Loucy (cell line): ENCODE measurements at regions not wholly inside any gene's neighbourhood (a gene's known extent, or its start where the extent isn't known, plus 50 kb on each side); places are given as distances from the start of the nearest gene placed in this dataset.

ENCODE experiments used
- H2AFZ ChIP-seq: fragments of 200-600 bp; sonication (generic); 2 replicates; pipeline ENCODE4 v1.6.0; 2016; ENCODE audit warnings: antibody characterized with exemption, mild to moderate bottlenecking, low read length, moderate library complexity
- H3F3A ChIP-seq: fragments of 200-600 bp; 2 replicates; pipeline ENCODE4 v1.6.0; 2016; ENCODE audit warnings: antibody characterized with exemption, low read depth, mild to moderate bottlenecking
- H3K27me3 ChIP-seq: fragments of 200-600 bp; sonication (generic); 2 replicates; pipeline ENCODE4 v1.6.1; 2014; ENCODE audit warnings: low read length, mild to moderate bottlenecking; ENCODE audit not compliant: insufficient read depth, poor library complexity, severe bottlenecking
- H3K36me3 ChIP-seq: fragments of 200-600 bp; sonication (generic); 2 replicates; pipeline ENCODE4 v1.6.1; 2016; ENCODE audit warnings: low read length; ENCODE audit not compliant: insufficient read depth
- H3K4me1 ChIP-seq: fragments of 200-600 bp; sonication (generic); 2 replicates; pipeline ENCODE4 v1.5.1; 2014; ENCODE audit warnings: low read length, mild to moderate bottlenecking; ENCODE audit not compliant: insufficient read depth, poor library complexity, severe bottlenecking
- H3K4me2 ChIP-seq: fragments of 200-600 bp; sonication (generic); 2 replicates; pipeline ENCODE4 v1.6.0; 2014; ENCODE audit warnings: antibody characterized with exemption, low read length, low read depth, mild to moderate bottlenecking; ENCODE audit not compliant: poor library complexity, severe bottlenecking
- H3K4me3 ChIP-seq: fragments of 200-600 bp; sonication (generic); 2 replicates; pipeline ENCODE4 v1.5.1; 2014; ENCODE audit warnings: low read length, mild to moderate bottlenecking, mixed read lengths; ENCODE audit not compliant: poor library complexity, severe bottlenecking
- H3K79me2 ChIP-seq: fragments of 200-600 bp; sonication (generic); 2 replicates; pipeline ENCODE4 v1.6.1; 2014; ENCODE audit warnings: low read length; ENCODE audit not compliant: insufficient read depth
- H3K9ac ChIP-seq: fragments of 200-600 bp; sonication (generic); 2 replicates; pipeline ENCODE4 v1.6.0; 2014; ENCODE audit warnings: mild to moderate bottlenecking, low read depth, low read length, moderate library complexity; ENCODE audit not compliant: poor library complexity, severe bottlenecking
- H3K9me2 ChIP-seq: fragments of 200-600 bp; sonication (generic); replicated peaks from 2 replicates; pipeline ENCODE4 v1.6.1; 2016; ENCODE audit warnings: low read depth, low read length, mixed read lengths
- H3K9me3 ChIP-seq: fragments of 200-600 bp; sonication (generic); 2 replicates; pipeline ENCODE4 v1.6.1; 2014; ENCODE audit warnings: mild to moderate bottlenecking, antibody characterized with exemption, low read length, low read depth; ENCODE audit not compliant: insufficient read depth
- H4K20me1 ChIP-seq: fragments of 200-600 bp; sonication (generic); 2 replicates; pipeline ENCODE4 v1.6.0; 2014; ENCODE audit warnings: antibody characterized with exemption, low read length, mild to moderate bottlenecking; ENCODE audit not compliant: insufficient read depth, poor library complexity, severe bottlenecking
- CTCF ChIP-seq: fragments of 200-600 bp; sonication (generic); conservative IDR thresholded peaks from 2 replicates; pipeline ENCODE4 v1.5.1; 2014; ENCODE audit warnings: mild to moderate bottlenecking, antibody characterized with exemption, low read length
- EZH2phosphoT487 ChIP-seq: fragments of 200-600 bp; IDR thresholded peaks from 2 replicates; pipeline ENCODE4 v1.6.1; 2018; ENCODE audit warnings: antibody characterized with exemption, mild to moderate bottlenecking, moderate library complexity, borderline replicate concordance

- H3K9me3 ChIP-seq = no peaks in the 10 kb centered on the region
- H3K79me2 ChIP-seq = no peaks in the 10 kb centered on the region
- H3K9ac ChIP-seq = no peak overlapping the region
- no peaks in the 10 kb centered on the region for H3K4me1 ChIP-seq
- no peaks in the 10 kb centered on the region for H3F3A ChIP-seq
- H3K27me3 ChIP-seq = no peaks in the 10 kb centered on the region
- no peaks in the 10 kb centered on the region for H3K36me3 ChIP-seq
- H3K9me2 ChIP-seq = no peaks in the 10 kb centered on the region
- no peak overlapping the region for H3K4me2 ChIP-seq
- H2AFZ ChIP-seq = no peak overlapping the region
- TF ChIP-seq EZH2phosphoT487 (no peak), CTCF (no peak)
- no peaks in the 10 kb centered on the region for H4K20me1 ChIP-seq
- H3K4me3 ChIP-seq = no peak overlapping the region
These were observed 330.0 kb upstream of the DEPDC1 start for GRCh38 chr1:68826836-68827235.

GRCh38 chr1:68827261-68827660 is 330.4 kb upstream of the DEPDC1 start:
- no peaks in the 10 kb centered on the region for H3K4me1 ChIP-seq
- H4K20me1 ChIP-seq = no peaks in the 10 kb centered on the region
- no peak overlapping the region for H3K9ac ChIP-seq
- H3K27me3 ChIP-seq = no peaks in the 10 kb centered on the region
- TF ChIP-seq EZH2phosphoT487 = no peak
- TF ChIP-seq CTCF = no peak
- H3F3A ChIP-seq = no peaks in the 10 kb centered on the region
- no peaks in the 10 kb centered on the region for H3K79me2 ChIP-seq
- no peak overlapping the region for H3K4me3 ChIP-seq
- H3K9me2 ChIP-seq = no peaks in the 10 kb centered on the region
- no peaks in the 10 kb centered on the region for H3K36me3 ChIP-seq
- H3K9me3 ChIP-seq = no peaks in the 10 kb centered on the region
- H3K4me2 ChIP-seq = no peak overlapping the region
- H2AFZ ChIP-seq = no peak overlapping the region

GRCh38 chr1:68828013-68828412 is 331.1 kb upstream of the DEPDC1 start:
- no peaks in the 10 kb centered on the region for H3K36me3 ChIP-seq
- H3K4me1 ChIP-seq = no peaks in the 10 kb centered on the region
- H4K20me1 ChIP-seq = no peaks in the 10 kb centered on the region
- H3K79me2 ChIP-seq = no peaks in the 10 kb centered on the region
- TF ChIP-seq EZH2phosphoT487 (no peak), CTCF (no peak)
- H3K4me3 ChIP-seq = no peak overlapping the region
- H3K27me3 ChIP-seq = no peaks in the 10 kb centered on the region
- no peak overlapping the region for H2AFZ ChIP-seq
- H3K9me3 ChIP-seq = no peaks in the 10 kb centered on the region
- no peak overlapping the region for H3K9ac ChIP-seq
- no peak overlapping the region for H3K4me2 ChIP-seq
- no peaks in the 10 kb centered on the region for H3F3A ChIP-seq
- no peaks in the 10 kb centered on the region for H3K9me2 ChIP-seq
